H1 (cell line): ENCODE measurements at regions not wholly inside any gene's neighbourhood (a gene's known extent, or its start where the extent isn't known, plus 50 kb on each side); places are given as distances from the start of the nearest gene placed in this dataset.

Experiments used
- EGR1 ChIP-seq: IDR thresholded peaks from 2 replicates; pipeline ENCODE4 v1.6.1; 2011; ENCODE audit warnings: low read depth, low read length, borderline replicate concordance
- EZH2 ChIP-seq: fragments of 200-600 bp; sonication (generic); IDR thresholded peaks from 2 replicates; pipeline ENCODE4 v1.7.1; 2012; ENCODE audit warnings: low read depth, mild to moderate bottlenecking, moderate library complexity, low read length, inconsistent platforms; ENCODE audit not compliant: severe bottlenecking
- POLR2A ChIP-seq, 2 experiments: IDR thresholded peaks; 1 replicate in 1 of 2; 2 replicates in 1 of 2; pipeline ENCODE4 v1.6.1; 2011; ENCODE audit warnings: low read depth in 2 of 2, low read length in 2 of 2, mild to moderate bottlenecking in 2 of 2; ENCODE audit errors: control extremely low read depth in 1 of 2
- POLR2AphosphoS5 ChIP-seq: IDR thresholded peaks from 2 replicates; pipeline ENCODE4 v1.6.1; 2011; ENCODE audit warnings: low read depth, low read length
- YY1 ChIP-seq: IDR thresholded peaks from 2 replicates; pipeline ENCODE4 v1.6.1; 2011; ENCODE audit warnings: low read depth, mild to moderate bottlenecking, low read length

DNA sequence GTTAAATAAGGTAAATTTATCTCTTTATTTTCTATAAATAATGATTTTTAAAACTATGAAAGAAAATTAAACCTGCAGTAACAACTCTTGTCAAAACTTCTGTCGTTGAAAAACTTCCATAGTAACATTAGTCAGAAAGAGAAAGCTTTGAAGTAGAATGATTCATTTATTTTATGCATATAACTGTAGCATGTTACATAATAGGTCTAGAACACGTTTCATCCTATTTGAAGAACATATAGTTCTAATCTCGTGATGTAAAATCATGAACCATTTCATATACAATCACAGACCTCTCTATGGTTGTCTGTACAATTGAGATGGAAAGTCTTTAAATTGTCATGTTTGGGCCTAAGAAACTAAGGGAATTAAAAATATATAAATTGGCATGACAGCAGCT is 61.3 kb upstream of the MYLIP start:
- TF ChIP-seq POLR2A (IDR thresholded peaks at IDR 0.05; ENCODE audit: control extremely low read depth in 1 of 2, low read depth in 2 of 2, low read length in 2 of 2) (no peak), EGR1 (no peak), EZH2 (no peak), YY1 (no peak), POLR2AphosphoS5 (no peak)
